ENCODE measurements at regions not wholly inside any gene's neighbourhood (a gene's known extent, or its start where the extent isn't known, plus 50 kb on each side); places are given as distances from the start of the nearest gene placed in this dataset.

DNA sequence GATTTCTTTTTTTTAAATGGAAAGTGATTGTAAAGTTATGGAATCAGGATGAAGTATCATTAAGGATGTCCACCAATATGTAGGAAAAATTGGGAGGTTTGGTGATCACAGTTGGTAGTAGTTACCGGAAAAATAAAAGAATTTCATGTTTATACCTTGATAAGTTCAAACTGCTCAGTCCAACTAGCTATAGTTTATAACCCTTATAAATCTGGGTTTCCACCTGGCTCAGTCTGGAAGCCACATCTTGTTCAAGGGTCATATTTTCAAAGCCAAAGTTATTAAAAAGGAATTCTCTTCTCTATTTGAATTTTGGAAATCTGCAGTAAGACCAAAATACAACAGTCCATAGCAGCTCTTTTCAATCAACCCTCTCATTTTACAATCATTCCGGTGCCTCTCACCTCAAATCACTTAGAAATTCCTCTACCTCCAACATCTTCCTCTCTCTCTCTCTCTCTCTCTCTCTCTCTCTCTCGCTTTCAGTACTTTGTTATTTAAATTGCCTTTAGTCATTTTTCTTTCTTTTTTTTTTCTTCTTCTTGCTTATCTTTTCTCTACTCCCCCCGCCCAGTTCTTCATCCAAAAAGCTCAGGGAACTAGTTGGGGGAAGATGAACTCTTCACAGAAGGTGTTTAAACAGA is 186.2 kb upstream of the TBC1D5 start:
- Histone ChIP-seq H3K4me1 (no peaks in the 10 kb centered on the region), H3K27ac (no peak overlapping the region), H3K9me3 (no peaks in the 10 kb centered on the region), H3K4me3 (replicated peaks in 1 of 3) (no peak overlapping the region), H3K27me3 (no peaks in the 10 kb centered on the region), H3K36me3 (no peaks in the 10 kb centered on the region)
- no peak for DNase-seq
- intact Hi-C loops (cut with DNase I): no loop called here
- WGBS, 2 donors: 82% methylated on average over 4 of the region's 4 CpGs
- TF ChIP-seq CTCF (IDR thresholded peaks at IDR 0.05) (no peak), POLR2A (IDR thresholded peaks at IDR 0.05) (no peak)

DNA sequence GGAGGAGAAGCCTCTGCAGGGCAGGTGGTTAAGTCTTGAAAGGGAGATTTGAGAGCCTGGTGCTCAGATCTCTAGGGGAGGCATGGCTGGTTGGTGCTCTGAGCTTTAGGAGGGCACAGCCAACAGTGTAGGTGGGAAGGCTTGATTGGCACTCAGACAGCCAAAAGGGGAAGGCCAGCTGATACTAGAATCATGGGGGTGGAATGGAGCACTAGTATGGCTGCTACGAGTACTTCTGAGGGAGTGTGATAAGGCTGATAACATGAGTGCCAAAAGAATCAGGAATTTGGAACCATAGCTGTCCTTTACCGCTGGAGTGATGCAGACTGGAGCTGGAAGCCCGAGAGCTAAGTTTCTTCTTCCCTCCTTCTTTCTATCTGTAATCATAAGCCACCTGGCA is 184.6 kb upstream of the TBC1D5 start:
- Histone ChIP-seq H3K27ac (no peak overlapping the region), H3K9me3 (no peaks in the 10 kb centered on the region), H3K4me3 (replicated peaks in 1 of 3) (no peak overlapping the region), H3K27me3 (no peaks in the 10 kb centered on the region), H3K4me1 (no peaks in the 10 kb centered on the region), H3K36me3 (no peaks in the 10 kb centered on the region)
- intact Hi-C loops (cut with DNase I): no loop called here
- no peak for DNase-seq
- TF ChIP-seq POLR2A (IDR thresholded peaks at IDR 0.05) (no peak), CTCF (IDR thresholded peaks at IDR 0.05) (no peak)
- 80 to 85% methylated on average over 3 of the region's 3 CpGs for WGBS, 2 donors

GRCh38 chr3:17915341-17915740 is 172.9 kb upstream of the TBC1D5 start:
- Histone ChIP-seq H3K36me3 (no peaks in the 10 kb centered on the region), H3K4me1 (no peaks in the 10 kb centered on the region), H3K9me3 (no peaks in the 10 kb centered on the region), H3K27me3 (no peaks in the 10 kb centered on the region), H3K27ac (no peak overlapping the region), H3K4me3 (replicated peaks in 1 of 3) (no peak overlapping the region)
- intact Hi-C loops (cut with DNase I): no loop called here
- TF ChIP-seq POLR2A (IDR thresholded peaks at IDR 0.05) (no peak), CTCF (IDR thresholded peaks at IDR 0.05) (no peak)
- no peak for DNase-seq
- WGBS, 2 donors: 82 to 84% methylated on average over 4 of the region's 4 CpGs

DNA sequence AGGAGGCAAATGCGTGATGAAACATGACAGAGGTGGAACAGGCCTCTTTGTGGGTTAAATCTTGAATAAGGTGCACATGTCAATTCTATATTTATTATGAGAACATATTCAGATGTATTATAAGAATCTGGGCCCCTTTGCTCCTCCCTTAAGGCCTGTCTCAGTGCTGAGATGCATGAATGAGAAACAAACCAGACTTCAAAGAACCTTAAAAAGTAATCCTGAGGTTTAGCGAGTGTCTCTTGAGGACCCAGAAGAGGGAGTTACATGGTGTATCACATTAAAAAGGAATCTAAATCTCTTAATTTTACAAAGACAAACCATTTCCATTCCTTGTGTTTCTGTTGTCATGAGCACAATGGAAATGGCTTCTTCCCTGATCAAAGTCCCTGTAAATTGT is 170.9 kb upstream of the TBC1D5 start:
- WGBS, 2 donors: 84 to 85% methylated on average over 2 of the region's 2 CpGs
- H3K27me3 ChIP-seq: no peaks in the 10 kb centered on the region
- H3K27ac ChIP-seq: no peak overlapping the region
- H3K4me1 ChIP-seq: no peaks in the 10 kb centered on the region
- H3K36me3 ChIP-seq: no peaks in the 10 kb centered on the region
- DNase-seq: no peak
- H3K4me3 ChIP-seq (replicated peaks in 1 of 3): no peak overlapping the region
- no peaks in the 10 kb centered on the region for H3K9me3 ChIP-seq
- TF ChIP-seq CTCF (IDR thresholded peaks at IDR 0.05): no peak
- intact Hi-C loops (cut with DNase I): no loop called here

- Histone ChIP-seq H3K36me3 (no peaks in the 10 kb centered on the region), H3K27ac (no peak overlapping the region), H3K4me1 (no peaks in the 10 kb centered on the region), H3K27me3 (no peaks in the 10 kb centered on the region), H3K9me3 (no peaks in the 10 kb centered on the region), H3K4me3 (replicated peaks in 1 of 3) (no peak overlapping the region)
- WGBS, 2 donors: 62 to 75% methylated on average over 8 of the region's 8 CpGs
- DNase-seq: no peak
- intact Hi-C loops (cut with DNase I): no loop called here
- TF ChIP-seq CTCF (IDR thresholded peaks at IDR 0.05) (no peak), POLR2A (IDR thresholded peaks at IDR 0.05) (no peak)
Observed at GRCh38 chr3:17911986-17912760, 169.7 kb upstream of the TBC1D5 start.
